Neural crest cell (in vitro differentiated cells): ENCODE measurements at regions not wholly inside any gene's neighbourhood (a gene's known extent, or its start where the extent isn't known, plus 50 kb on each side); places are given as distances from the start of the nearest gene placed in this dataset.

Source experiments
- DNase-seq: peaks from one replicate; pipeline ENCODE4 v3.0.0; 2021; ENCODE audit warnings: low read depth, mixed read lengths, low spot score
- H3K27ac Mint-ChIP-seq: one replicate; pipeline ENCODE4 v1.8.0; 2021; ENCODE audit warnings: mild to moderate bottlenecking, mixed read lengths; ENCODE audit not compliant: unreplicated experiment
- H3K27me3 Mint-ChIP-seq: 2 replicates; pipeline ENCODE4 v1.8.0; 2021; ENCODE audit warnings: low read depth, mild to moderate bottlenecking, mixed read lengths
- H3K36me3 Mint-ChIP-seq: 2 replicates; pipeline ENCODE4 v1.8.0; 2021; ENCODE audit warnings: low read depth, mild to moderate bottlenecking, mixed read lengths
- H3K4me1 Mint-ChIP-seq: 2 replicates; pipeline ENCODE4 v1.8.0; 2021; ENCODE audit warnings: mixed read lengths
- H3K4me3 Mint-ChIP-seq: one replicate; pipeline ENCODE4 v1.8.0; 2021; ENCODE audit warnings: mild to moderate bottlenecking, mixed read lengths
- H3K9me3 Mint-ChIP-seq: 2 replicates; pipeline ENCODE4 v1.8.0; 2021; ENCODE audit warnings: mixed read lengths
- TF ChIP-seq, protein P1 (sequence below): fragments of 200-600 bp; sonication (generic); conservative IDR thresholded peaks from 2 replicates; pipeline ENCODE4 v1.5.0; 2021; ENCODE audit warnings: antibody characterized with exemption, mild to moderate bottlenecking

DNA sequence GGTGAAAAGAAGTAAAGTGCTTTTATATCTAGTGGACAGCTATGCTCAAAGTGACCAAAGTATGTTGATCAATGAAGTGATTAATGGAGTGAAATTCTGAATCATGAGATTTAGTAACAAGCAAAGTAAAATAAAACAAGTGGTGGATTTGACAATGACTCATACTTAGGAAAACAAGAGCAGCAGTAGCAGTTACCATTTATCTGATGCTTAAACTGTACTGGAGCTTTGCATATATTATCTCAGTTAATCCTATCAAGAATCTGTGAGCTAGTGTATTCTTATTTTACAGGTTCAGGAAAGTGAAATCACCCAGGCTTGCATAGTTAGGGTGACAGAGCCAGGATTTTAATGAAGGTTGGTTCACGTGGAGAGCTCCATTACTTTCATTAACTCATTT is 50.6 kb upstream of the SPATA16 start:
- H3K27ac Mint-ChIP-seq, result no peak overlapping the region
- no peaks in the 10 kb centered on the region for H3K27me3 Mint-ChIP-seq
- TF ChIP-seq, protein P1, sequence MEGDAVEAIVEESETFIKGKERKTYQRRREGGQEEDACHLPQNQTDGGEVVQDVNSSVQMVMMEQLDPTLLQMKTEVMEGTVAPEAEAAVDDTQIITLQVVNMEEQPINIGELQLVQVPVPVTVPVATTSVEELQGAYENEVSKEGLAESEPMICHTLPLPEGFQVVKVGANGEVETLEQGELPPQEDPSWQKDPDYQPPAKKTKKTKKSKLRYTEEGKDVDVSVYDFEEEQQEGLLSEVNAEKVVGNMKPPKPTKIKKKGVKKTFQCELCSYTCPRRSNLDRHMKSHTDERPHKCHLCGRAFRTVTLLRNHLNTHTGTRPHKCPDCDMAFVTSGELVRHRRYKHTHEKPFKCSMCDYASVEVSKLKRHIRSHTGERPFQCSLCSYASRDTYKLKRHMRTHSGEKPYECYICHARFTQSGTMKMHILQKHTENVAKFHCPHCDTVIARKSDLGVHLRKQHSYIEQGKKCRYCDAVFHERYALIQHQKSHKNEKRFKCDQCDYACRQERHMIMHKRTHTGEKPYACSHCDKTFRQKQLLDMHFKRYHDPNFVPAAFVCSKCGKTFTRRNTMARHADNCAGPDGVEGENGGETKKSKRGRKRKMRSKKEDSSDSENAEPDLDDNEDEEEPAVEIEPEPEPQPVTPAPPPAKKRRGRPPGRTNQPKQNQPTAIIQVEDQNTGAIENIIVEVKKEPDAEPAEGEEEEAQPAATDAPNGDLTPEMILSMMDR, result no peak
- H3K9me3 Mint-ChIP-seq, result peaks cover 13% of the 10 kb centered on the region
- H3K4me3 Mint-ChIP-seq, result no peak overlapping the region
- H3K36me3 Mint-ChIP-seq, result peaks cover 3% of the 10 kb centered on the region
- H3K4me1 Mint-ChIP-seq, result peaks cover 4% of the 10 kb centered on the region
- DNase-seq, result no peak
